ENCODE measurements at regions not wholly inside any gene's neighbourhood (a gene's known extent, or its start where the extent isn't known, plus 50 kb on each side); places are given as distances from the start of the nearest gene placed in this dataset.
"Not testable (repeated sequence)": the region's sequence is repeated elsewhere in the genome, so short reads cannot be mapped to it uniquely, and the experiment has no call there.

DNA sequence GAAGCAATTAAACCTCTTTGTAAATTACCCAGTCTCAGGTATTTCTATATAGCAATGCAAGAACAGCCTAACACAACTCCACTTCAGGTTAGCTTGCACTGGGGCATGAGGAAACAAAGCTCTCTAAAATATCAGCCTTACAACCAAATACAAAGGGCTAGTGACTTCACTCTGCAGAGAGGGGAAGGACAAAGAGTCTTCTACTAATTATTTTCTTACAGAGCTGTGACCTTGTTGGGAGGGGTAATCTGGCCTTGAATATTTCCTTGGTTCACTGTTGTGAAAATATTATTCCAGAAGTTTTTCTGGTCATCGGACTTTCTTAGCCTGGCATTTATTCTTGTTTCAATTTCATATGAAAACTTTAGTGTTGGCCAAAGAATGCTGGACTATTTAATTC, 334.4 kb upstream of the CTNNB1 start:
- no peak for DNase-seq

- no peak for DNase-seq
Measured at GRCh38 chr3:40867797-40868196, 331.5 kb upstream of the CTNNB1 start.

- no peak for DNase-seq
Measured at GRCh38 chr3:40869013-40869412, 330.3 kb upstream of the CTNNB1 start.

- no peak for DNase-seq
Measured at GRCh38 chr3:40869939-40870338, 329.4 kb upstream of the CTNNB1 start.

DNA sequence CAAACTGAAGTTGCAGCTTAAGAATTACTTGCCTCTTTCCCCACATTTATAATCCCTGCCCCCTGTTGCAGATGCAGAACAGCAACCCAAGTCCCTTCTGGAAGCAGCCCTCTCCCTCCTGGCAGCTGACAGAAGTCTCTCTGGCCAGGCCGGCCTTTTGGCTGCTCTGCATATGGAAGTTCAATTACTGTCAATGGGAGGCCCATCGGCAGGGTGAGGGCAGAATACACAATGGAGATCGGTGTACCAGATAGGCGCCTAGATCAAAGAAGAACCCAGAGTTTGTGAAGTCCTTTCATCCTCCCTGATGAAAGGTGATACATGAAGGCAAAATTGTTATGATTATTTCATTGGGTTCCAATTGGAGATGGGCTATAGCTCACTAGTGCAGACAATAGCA, 327.9 kb upstream of the CTNNB1 start:
- no peak for DNase-seq

GRCh38 chr3:40872258-40872920, 326.9 kb upstream of the CTNNB1 start:
- no peak for DNase-seq

- DNase-seq, result no peak
Measured at GRCh38 chr3:40873476-40873875, 325.8 kb upstream of the CTNNB1 start.

DNA sequence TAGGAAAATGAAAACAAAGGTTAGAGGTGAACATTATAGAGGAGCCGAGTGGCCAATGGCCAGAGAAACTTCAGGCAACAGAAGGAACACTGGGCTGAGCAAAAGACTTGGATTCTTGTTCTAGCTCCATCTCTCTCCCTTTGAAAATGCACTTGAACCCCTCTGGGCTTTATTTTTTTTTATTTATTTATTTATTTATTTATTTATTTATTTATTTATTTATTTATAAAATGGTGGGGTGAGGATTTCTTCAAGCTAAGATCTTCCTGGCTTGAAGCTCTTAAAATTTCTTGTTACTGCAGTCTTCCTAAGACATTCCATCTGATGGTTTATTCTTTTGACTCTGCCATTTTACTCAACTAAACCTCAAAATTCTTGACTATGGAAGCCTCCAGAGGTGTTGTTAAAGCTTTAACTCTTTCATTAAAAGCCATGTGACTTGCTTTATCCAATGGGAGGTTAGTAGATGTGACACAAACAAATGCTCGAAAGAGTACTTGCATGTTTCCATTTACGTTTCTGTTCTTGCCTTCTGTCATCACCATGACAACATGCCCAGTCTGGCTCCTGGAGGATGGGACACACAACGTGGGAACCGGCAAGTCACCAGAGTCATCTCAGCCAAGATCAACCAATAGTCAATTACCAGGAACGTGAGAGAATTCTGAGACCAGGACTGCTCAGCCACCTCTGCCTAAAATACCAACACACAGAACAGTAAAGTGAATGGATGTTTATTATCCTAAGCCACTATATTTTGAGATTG, 325.2 kb upstream of the CTNNB1 start:
- no peak for DNase-seq

DNA sequence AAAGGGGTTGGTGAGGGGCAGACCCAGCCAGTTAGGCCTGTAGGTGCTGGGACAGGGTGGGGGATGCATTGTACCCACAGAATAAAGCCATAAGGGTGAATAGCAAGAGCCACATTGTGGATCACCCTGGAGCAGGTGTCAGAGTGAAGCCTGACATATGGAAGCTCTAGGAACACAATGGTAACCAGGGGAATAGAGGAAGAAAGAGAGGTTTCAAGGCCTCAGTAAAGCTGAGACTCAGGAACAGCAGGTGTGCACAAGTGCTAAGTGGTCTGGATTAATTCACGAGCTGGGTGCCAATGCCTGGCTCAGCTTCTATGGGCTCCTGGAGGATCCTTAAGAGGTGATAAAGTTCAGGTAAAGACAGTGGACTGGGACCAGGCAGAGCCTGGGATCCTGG, 323.7 kb upstream of the CTNNB1 start:
- DNase-seq, result no peak

- no peak for DNase-seq
Measured at GRCh38 chr3:40876009-40876408, 323.3 kb upstream of the CTNNB1 start.

DNA sequence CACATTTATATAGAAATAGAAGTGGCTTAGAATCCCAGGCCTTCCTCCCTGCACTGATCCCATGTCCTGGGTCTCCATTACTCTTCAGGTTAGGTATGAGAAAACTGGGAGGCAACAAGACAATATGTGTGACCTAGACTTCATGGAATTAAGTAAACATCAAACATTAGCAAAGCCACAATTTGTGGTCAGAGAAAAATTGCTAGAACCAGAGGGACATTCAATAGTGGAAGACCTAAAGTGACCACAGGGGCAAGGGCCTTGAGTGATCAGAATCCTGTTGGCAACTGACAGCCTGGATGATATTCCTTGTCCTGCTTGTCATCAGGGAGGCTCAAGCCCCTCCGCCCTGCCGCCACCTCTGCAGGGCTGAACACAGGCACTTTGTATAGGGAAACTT, 322.8 kb upstream of the CTNNB1 start:
- DNase-seq, result no peak

DNA sequence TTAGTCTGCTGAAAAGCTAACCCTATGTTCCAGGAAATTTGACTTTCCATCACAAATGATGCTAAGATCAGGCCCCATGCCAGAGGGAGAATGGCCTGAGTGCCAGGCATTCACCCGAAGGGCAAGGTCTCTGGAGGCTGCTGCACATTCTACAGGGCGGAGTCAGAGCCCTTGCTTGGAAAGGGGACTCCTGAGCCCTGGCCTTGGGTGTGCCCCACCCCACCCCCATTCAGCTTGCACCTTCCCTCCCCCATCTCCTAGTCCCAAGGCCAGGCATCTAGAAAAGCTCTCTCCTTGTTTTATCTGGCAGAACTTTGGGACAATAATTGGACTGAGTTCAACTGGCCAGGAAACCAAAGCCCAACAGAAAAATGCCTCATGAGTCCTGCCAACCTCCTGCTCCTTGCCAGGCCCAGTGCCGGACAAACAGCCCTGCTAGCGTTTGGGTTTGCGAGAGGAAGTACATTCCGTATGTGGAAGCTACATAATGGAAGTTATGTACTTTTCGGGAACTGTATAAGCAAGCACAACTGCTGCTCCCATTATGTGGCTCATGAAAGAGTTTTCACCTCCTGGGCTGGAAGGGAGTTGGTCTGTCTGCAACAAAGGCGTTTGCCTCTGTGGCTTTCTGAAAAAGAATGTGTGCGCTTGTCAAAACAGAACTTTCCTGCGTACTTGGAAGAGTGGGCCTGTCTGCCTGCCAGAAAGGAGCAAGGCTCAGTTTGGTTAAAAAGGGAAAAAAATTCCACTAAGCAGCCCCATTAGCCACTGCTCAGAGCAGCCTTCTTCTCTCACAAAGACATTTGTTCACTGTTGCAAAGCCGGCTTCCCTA, 321.5 kb upstream of the CTNNB1 start:
- DNase-seq, result no peak

- DNase-seq, result no peak
Measured at GRCh38 chr3:40878464-40878905, 320.8 kb upstream of the CTNNB1 start.

- no peak for DNase-seq
Measured at GRCh38 chr3:40885430-40885829, 313.9 kb upstream of the CTNNB1 start.

GRCh38 chr3:40886660-40887425, 312.5 kb upstream of the CTNNB1 start:
- no peak for DNase-seq

DNA sequence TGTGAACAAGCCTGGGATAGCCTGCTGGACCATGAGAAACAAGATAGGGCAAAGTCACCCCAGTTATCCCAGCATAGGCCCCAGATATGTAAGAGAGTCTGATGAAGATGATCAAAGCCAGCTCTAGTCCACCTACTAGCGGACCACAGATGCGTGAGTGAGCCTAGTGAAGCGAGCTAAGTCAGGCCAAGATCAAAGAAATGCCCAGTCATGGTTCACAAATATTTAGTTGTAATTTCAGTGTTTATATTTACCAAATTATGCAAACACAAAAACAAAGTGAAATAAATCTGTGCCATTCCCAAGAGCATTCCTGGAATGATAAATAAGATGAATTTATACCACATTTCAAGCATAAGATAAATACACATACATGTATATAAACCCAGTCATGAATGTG, 308.1 kb upstream of the CTNNB1 start:
- no peak for DNase-seq

DNA sequence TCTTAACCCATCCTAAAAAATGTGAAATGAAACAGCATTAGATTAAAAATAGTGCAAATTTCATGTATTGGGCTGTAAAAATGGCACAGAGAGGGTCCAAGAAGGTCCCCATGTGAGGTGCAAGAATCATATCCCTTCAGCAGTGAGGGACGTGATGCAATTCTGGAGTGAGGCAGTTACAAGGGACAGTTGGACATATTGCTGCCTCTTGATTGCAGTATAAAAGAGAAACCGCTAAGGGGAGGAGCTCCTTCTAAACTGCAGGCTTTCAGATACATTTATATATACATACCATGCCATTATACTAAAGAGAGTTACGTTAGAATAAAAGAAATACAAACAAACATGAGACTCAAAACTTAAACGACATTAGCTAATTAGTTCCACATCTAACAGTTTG, 304.2 kb upstream of the CTNNB1 start:
- no peak for DNase-seq

GRCh38 chr3:40899286-40899712, 300.0 kb upstream of the CTNNB1 start:
- DNase-seq, result no peak

DNA sequence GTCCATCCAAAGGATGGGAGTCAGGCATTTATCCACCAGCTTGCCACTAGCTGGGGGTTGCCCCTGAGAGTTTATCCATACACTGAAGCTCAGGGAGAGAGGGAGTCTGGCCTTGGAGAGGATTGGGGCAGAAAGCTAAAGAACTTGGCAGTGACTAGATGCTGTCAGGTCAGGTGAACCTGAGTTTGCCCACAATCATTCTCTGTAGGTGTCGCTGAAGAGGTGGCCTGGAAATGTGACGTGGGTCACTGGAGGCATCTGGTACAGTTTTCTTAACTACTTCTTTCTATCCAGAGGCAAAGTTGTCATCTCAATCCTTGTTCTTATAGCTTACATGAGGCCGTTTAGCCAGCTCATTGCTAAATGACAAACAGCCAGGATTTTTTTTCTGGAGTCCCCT, 298.0 kb upstream of the CTNNB1 start:
- no peak for DNase-seq

- DNase-seq, result no peak
Measured at GRCh38 chr3:40901796-40902195, 297.5 kb upstream of the CTNNB1 start.

- DNase-seq, result not testable (repeated sequence)
Measured at GRCh38 chr3:40907907-40908465, 291.3 kb upstream of the CTNNB1 start.

- no peak for DNase-seq
Measured at GRCh38 chr3:40908612-40909011, 290.7 kb upstream of the CTNNB1 start.

- no peak for DNase-seq
Measured at GRCh38 chr3:40911264-40911663, 288.0 kb upstream of the CTNNB1 start.

Measured in NCI-H748 treated with DMSO at 0.1 percent for 48 hours (cell line).